GM20000 (cell line): ENCODE measurements at regions not wholly inside any gene's neighbourhood (a gene's known extent, or its start where the extent isn't known, plus 50 kb on each side); places are given as distances from the start of the nearest gene placed in this dataset.

Experiments
- DNase-seq: peaks from one replicate; pipeline ENCODE4 v3.0.0; 2012; ENCODE audit warnings: low spot score
- CTCF ChIP-seq: IDR thresholded peaks from 2 replicates; pipeline ENCODE4 v1.5.1; 2012; ENCODE audit warnings: mild to moderate bottlenecking, control low read depth; ENCODE audit errors: extremely low read depth, missing control alignments

- no peak for DNase-seq
- no peak for TF ChIP-seq CTCF
Observed at GRCh38 chr1:239606850-239607400, 220.6 kb downstream of the CHRM3 start.

DNA sequence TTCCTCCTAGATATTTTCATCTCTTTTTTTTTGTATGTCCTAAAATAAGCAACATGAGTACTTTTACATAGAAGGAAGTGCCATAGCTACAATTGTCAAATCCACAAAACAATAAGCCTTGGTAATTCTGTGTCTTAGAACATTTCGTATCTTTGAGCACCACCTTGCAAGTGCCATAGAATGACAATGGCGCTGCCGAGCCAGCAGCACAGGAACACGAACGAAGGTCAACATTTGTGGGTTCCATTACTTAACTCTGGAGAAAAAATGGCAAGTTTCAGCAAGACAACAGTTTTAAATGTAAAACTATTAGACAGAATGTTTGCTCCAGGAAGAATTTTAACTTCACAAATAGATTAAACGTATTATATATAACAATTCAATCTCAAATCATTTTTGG lies 222.1 kb downstream of the CHRM3 start:
- TF ChIP-seq CTCF = no peak
- no peak for DNase-seq

- no peak for DNase-seq
- no peak for TF ChIP-seq CTCF
Observed at GRCh38 chr1:239612379-239612778, 226.0 kb downstream of the CHRM3 start.

DNA sequence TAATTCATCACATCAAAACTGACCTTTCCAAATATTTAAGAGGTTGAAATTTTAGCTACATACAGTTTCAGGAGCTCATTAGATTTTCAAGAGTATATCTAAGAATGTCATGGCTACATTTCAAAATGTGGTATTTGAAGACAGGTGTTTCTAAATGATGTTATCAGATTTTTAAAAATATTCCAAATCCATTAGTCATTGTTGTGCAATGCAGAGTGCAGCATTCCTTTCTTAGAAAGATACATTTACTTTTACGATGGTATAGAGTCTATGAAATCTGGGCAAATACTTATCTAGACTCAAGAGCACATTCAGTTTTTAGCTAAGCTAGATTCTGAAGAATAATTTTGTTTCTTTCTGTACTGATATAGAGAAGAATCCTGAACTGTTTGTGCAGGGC lies 230.3 kb downstream of the CHRM3 start:
- TF ChIP-seq CTCF = no peak
- DNase-seq = no peak

DNA sequence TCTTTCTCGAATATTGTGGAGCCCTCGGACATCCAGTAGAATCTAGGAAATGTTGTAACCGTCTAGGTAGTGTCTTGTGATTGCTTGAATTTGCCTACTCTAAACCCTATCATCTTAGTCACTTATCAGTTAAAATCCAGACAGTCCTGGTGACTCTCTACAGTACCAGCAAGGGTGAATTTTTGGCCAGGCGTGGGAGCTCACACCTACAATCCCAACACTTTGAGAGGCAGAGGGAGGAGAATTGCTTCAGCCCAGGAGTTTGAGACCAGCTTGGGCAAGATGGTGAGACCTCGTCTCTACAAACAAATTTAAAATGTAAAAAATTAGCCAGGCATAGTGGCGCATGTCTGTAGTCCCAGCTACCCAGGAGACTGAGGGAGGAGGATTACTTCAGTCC lies 230.9 kb downstream of the CHRM3 start:
- no peak for TF ChIP-seq CTCF

DNA sequence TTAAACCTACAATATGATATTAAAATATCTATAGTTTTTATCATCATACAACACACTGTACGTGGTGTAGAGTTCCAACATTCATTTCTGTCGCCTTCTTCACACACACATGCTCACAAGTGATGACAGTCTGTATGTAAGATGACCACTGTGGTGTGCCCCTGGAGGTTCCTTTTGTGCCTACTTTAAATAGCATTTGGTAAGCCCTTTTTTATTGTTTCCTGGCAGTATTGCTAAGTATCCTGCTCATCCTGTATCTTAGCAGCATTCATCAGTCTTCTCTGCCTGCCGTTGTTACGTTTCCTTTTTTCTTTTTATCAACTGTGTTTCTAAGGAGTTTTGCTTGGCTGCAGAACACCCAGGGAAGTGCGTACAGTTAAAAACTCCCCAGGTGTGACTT lies 231.4 kb downstream of the CHRM3 start:
- no peak for TF ChIP-seq CTCF
- no peak for DNase-seq

More for the DNA sequence above, 230.9 kb downstream of the CHRM3 start:
- DNase-seq = no peak

DNA sequence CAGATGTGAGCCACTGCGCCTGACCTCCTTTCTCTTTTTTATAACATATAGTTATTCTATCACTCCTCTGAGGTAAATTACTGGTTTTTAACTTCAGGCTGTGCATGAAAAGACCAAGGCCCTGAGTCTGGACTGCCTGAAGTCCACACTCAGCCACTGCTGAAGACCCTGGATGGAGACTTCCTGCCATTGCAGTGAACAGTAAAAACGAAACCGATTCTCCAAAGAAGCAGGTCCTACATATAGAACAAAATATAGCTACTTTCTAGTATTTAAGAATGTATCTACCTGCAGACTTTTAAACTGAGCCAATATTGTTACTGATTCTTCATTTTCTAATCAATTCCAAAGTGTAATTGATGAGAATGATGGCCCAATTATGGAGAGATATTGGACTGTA lies 232.8 kb downstream of the CHRM3 start:
- no peak for DNase-seq
- no peak for TF ChIP-seq CTCF
